ENCODE measurements at regions not wholly inside any gene's neighbourhood (a gene's known extent, or its start where the extent isn't known, plus 50 kb on each side); places are given as distances from the start of the nearest gene placed in this dataset.

GRCh38 chr13:30074955-30075614 lies 224.7 kb upstream of the UBL3 start:
- Histone ChIP-seq H3K79me2 (replicated peaks; ENCODE audit: insufficient read depth) (no peaks in the 10 kb centered on the region), H3K4me1 (ENCODE audit: insufficient read depth) (peaks cover 5% of the 10 kb centered on the region; the same call in 1 of the 2 replicates), H3K27ac (ENCODE audit: low read depth) (no peak overlapping the region), H2AFZ (0 out of 2 replicates have a peak overlapping the region, but pooled peaks have one; percentile 52), H3K36me3 (ENCODE audit: insufficient read depth) (no peaks in the 10 kb centered on the region), H3K4me3 (no peak overlapping the region), H3K27me3 (ENCODE audit: insufficient read depth) (no peaks in the 10 kb centered on the region), H3F3A (replicated peaks; ENCODE audit: low read depth) (no peaks in the 10 kb centered on the region), H3K9me2 (ENCODE audit: insufficient read depth) (peaks cover 13% of the 10 kb centered on the region), H4K20me1 (replicated peaks; ENCODE audit: insufficient read depth) (no peaks in the 10 kb centered on the region), H3K4me2 (no peak overlapping the region)
- Mint-ChIP-seq H3K27me3 (ENCODE audit: insufficient read depth, low read depth, poor library complexity) (peaks cover under 1% of the 10 kb centered on the region), H3K4me1 (peaks cover 22% of the 10 kb centered on the region), H3K9me3 (peaks cover 4% of the 10 kb centered on the region; the same call in 2 of the 3 replicates), H3K4me3 (no peak overlapping the region), H3K36me3 (ENCODE audit: low read depth) (peaks cover under 1% of the 10 kb centered on the region), H3K27ac (no peak overlapping the region)
- ATAC-seq (no peak), DNase-seq (ENCODE audit: low spot score) (no peak)
- TF ChIP-seq JUNB (IDR thresholded peaks at IDR 0.05; ENCODE audit: unreplicated experiment) (no peak), CTCF (conservative IDR thresholded peaks at IDR 0.05; ENCODE audit: low read depth in 2 of 2) (no peak), REST (IDR thresholded peaks at IDR 0.05; ENCODE audit: unreplicated experiment) (no peak), ETS1 (IDR thresholded peaks at IDR 0.05) (no peak), ZNF462 (CRISPR knock-in tag; IDR thresholded peaks at IDR 0.05) (no peak)

Measured in GM23338 (cell line).